ENCODE measurements at regions not wholly inside any gene's neighbourhood (a gene's known extent, or its start where the extent isn't known, plus 50 kb on each side); places are given as distances from the start of the nearest gene placed in this dataset.

GRCh38 chr5:171635028-171635427, 150.6 kb upstream of the SMIM23 start:
- TF ChIP-seq CTCF (conservative IDR thresholded peaks at IDR 0.05): no peak
- no peak for TF ChIP-seq EZH2 (IDR thresholded peaks at IDR 0.05; ENCODE audit: low read depth)
